IMR-90 (cell line): ENCODE measurements at regions not wholly inside any gene's neighbourhood (a gene's known extent, or its start where the extent isn't known, plus 50 kb on each side); places are given as distances from the start of the nearest gene placed in this dataset. TPM values are rescaled to one million over a fixed set of nuclear protein-coding genes. Genes with fewer than 3 reads are reported as not detected.

Experiments used
- microRNA-seq, 2 experiments: library from miRNA; stranded (forward) in 1 of 2; unstranded in 1 of 2; fragments of 10-50 nt in 1 of 2; fragments of <30 nt in 1 of 2; gene quantifications in 1 of 2; microRNA quantifications in 1 of 2; one replicate each; pipeline versions ENCODE3 to v1.1.0; 2013 to 2020; ENCODE audit not compliant: insufficient read depth in 1 of 2, insufficient read length in 1 of 2, unreplicated experiment in 1 of 2
- small RNA-seq, 5 experiments: library from RNA; depleted of rRNA; stranded (forward); fragments of <200 nt; gene quantifications; one replicate each; pipeline ENCODE3, GENCODE V24; 2012

Small RNA genes lying in the stretch of these regions (microRNA-seq; reads per million reads assigned to microRNA genes)
- gene MRPS36P5 (ENCODE audit: insufficient read depth, insufficient read length): not detected
- gene RPS27P21 (ENCODE audit: insufficient read depth, insufficient read length): not detected

Small RNA genes lying in the stretch of these regions (small RNA-seq; reads per million reads assigned to genes)
- gene MRPS36P5 (0 to 0.04 (median 0) reads per million in 5 experiments), gene RPS27P21 (0 reads per million in 5 experiments)
